Kidney (tissue), 13 donors: ENCODE measurements at regions not wholly inside any gene's neighbourhood (a gene's known extent, or its start where the extent isn't known, plus 50 kb on each side); places are given as distances from the start of the nearest gene placed in this dataset.

ENCODE experiments used
- DNase-seq, 5 donors: peaks; one replicate each; pipeline ENCODE4 v3.0.0-alpha.2; 2013 to 2020
- FAIRE-seq: peaks from 2 replicates; lab custom pipeline; 2012; peaks lifted over from hg19 to GRCh38; lab: Jason Lieb, UNC
- H3K27ac ChIP-seq, 2 donors: one replicate each; pipeline ENCODE4 v1.7.0; 2013; ENCODE audit warnings: low read depth in 2 of 2, low read length in 2 of 2, inconsistent platforms in 1 of 2
- H3K27me3 ChIP-seq: one replicate; pipeline ENCODE4 v1.7.1; 2013; ENCODE audit warnings: low read length, inconsistent platforms; ENCODE audit not compliant: control insufficient read depth, insufficient read depth
- H3K36me3 ChIP-seq, 3 donors: one replicate each; pipeline versions ENCODE4 v1.7.0 to v1.7.1; 2013; ENCODE audit warnings: low read length in 3 of 3, control low read depth in 1 of 3, inconsistent platforms in 1 of 3; ENCODE audit not compliant: insufficient read depth in 3 of 3, control insufficient read depth in 2 of 3
- H3K4me1 ChIP-seq, 3 donors: one replicate each; pipeline versions ENCODE4 v1.7.0 to v1.7.1; 2013; ENCODE audit warnings: low read length in 3 of 3, inconsistent platforms in 1 of 3, low read depth in 1 of 3; ENCODE audit not compliant: control insufficient read depth in 2 of 3, insufficient read depth in 2 of 3
- H3K4me3 ChIP-seq, 3 donors: one replicate each; pipeline versions ENCODE4 v1.7.0 to v1.8.1; 2013; ENCODE audit warnings: low read length in 3 of 3, control low read depth in 1 of 3, inconsistent platforms in 1 of 3
- H3K9ac ChIP-seq, 3 donors: one replicate each; pipeline versions ENCODE4 v1.7.0 to v1.7.1; 2013; ENCODE audit warnings: low read length in 3 of 3, control low read depth in 1 of 3, inconsistent platforms in 1 of 3
- H3K9me3 ChIP-seq, 3 donors: one replicate each; pipeline versions ENCODE4 v1.7.0 to v1.7.1; 2013; ENCODE audit warnings: low read length in 3 of 3, control low read depth in 1 of 3, inconsistent platforms in 1 of 3; ENCODE audit not compliant: control insufficient read depth in 2 of 3, insufficient read depth in 1 of 3
- CTCF ChIP-seq: IDR thresholded peaks from 3 replicates; pipeline ENCODE4 v1.5.1; 2012; ENCODE audit warnings: mild to moderate bottlenecking, moderate library complexity, borderline replicate concordance; ENCODE audit not compliant: insufficient read depth; ENCODE audit errors: extremely low read depth
- intact Hi-C: fragments of 100-400 bp; cut with DNase I; formaldehyde crosslinking; loops from one replicate; pipeline ENCODE4 v1.11.1; 2022
- donor health status: control.
- donor health status: control.
- donor health status: control.
- donor health status: control.
- donor health status: control.
- donor health status: DM: yes; HTN: yes; CAD: no.
- donor health status: Normal renal cell carcinoma (clear cell type).

DNA sequence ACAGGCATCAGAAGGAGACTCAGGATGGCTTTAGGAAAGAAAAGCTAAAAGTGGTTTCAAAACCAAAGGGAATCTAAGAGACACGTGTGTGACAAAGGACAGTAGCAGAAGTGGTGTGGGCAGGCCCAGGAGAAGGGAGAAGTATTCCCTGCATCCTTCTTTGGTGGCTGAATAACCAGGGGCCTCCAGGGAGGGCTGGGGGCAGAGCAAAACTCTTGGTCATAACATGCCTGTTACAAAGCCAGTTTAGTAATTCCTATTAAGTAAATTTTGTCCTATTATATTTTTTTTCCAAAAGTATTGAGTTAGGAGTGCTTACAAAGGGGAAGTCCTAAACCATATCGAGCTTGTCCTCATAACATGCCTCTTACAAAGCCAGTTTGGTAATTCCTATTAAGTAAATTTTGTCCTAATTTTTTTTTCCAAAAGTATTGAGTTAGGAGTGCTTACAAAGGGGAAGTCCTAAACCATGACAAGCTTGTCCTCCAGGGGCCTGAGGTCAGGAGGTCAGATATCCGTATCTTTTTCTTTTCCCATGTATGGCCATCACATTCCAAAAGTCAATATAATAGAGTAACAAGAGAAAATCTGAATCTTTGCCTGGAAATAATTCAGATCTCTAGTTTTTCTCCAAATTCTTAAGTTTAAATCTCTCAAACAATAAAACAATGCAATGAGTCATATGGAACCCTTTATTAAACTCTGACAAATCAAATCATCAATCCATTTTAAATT lies 509.2 kb downstream of the LTN1 start:
- TF ChIP-seq CTCF: no peak
- intact Hi-C loops: no loop called here
- H3K27ac ChIP-seq: no peak overlapping the region
- no peak for FAIRE-seq
- no peak for DNase-seq
- H3K4me1 ChIP-seq: no peaks in the 10 kb centered on the region
- H3K27me3 ChIP-seq: no peaks in the 10 kb centered on the region
- H3K9me3 ChIP-seq: no peaks in the 10 kb centered on the region
- H3K9ac ChIP-seq: no peak overlapping the region
- no peaks in the 10 kb centered on the region for H3K36me3 ChIP-seq
- no peak overlapping the region for H3K4me3 ChIP-seq

- Histone ChIP-seq H3K9me3 (no peaks in the 10 kb centered on the region), H3K4me1 (no peaks in the 10 kb centered on the region), H3K27ac (no peak overlapping the region), H3K36me3 (no peaks in the 10 kb centered on the region), H3K4me3 (no peak overlapping the region), H3K9ac (no peak overlapping the region), H3K27me3 (no peaks in the 10 kb centered on the region)
- DNase-seq (no peak), FAIRE-seq (no peak)
- intact Hi-C loops: no loop called here
- TF ChIP-seq CTCF: no peak
Measured at GRCh38 chr21:28482657-28483056, 510.0 kb downstream of the LTN1 start.

- intact Hi-C loops: no loop called here
- peak in 1 of 5 donors; percentile 30 for DNase-seq
- TF ChIP-seq CTCF: no peak
Measured at GRCh38 chr21:28480470-28480869, 512.2 kb downstream of the LTN1 start.

More at GRCh38 chr21:28480470-28480869, 512.2 kb downstream of the LTN1 start:
- no peaks in the 10 kb centered on the region for H3K4me1 ChIP-seq
- H3K4me3 ChIP-seq: no peak overlapping the region
- H3K9ac ChIP-seq: no peak overlapping the region
- no peak overlapping the region for H3K27ac ChIP-seq
- H3K36me3 ChIP-seq: no peaks in the 10 kb centered on the region
- H3K9me3 ChIP-seq: no peaks in the 10 kb centered on the region
- no peak for FAIRE-seq
- H3K27me3 ChIP-seq: no peaks in the 10 kb centered on the region
